SU-DHL-6 (cell line): ENCODE measurements at regions not wholly inside any gene's neighbourhood (a gene's known extent, or its start where the extent isn't known, plus 50 kb on each side); places are given as distances from the start of the nearest gene placed in this dataset.

ENCODE experiments used
- H2AFZ ChIP-seq: fragments of 200-600 bp; sonication (generic); 2 replicates; pipeline ENCODE4 v1.6.1; 2014; ENCODE audit warnings: low read depth, mild to moderate bottlenecking, moderate library complexity, mixed read lengths, antibody characterized with exemption, low read length; ENCODE audit not compliant: severe bottlenecking
- H3F3A ChIP-seq: fragments of 200-600 bp; shearing (Covaris generic); 2 replicates; pipeline ENCODE4 v1.6.0; 2016; ENCODE audit warnings: antibody characterized with exemption, mild to moderate bottlenecking; ENCODE audit not compliant: insufficient read depth
- H3K27ac ChIP-seq: fragments of 200-600 bp; sonication (generic); 2 replicates; pipeline ENCODE4 v1.5.1; 2016; ENCODE audit warnings: low read depth, mild to moderate bottlenecking, low read length, moderate library complexity, mixed read lengths
- H3K27me3 ChIP-seq: fragments of 200-600 bp; sonication (generic), shearing (Covaris generic); 2 replicates; pipeline ENCODE4 v1.6.0; 2014; ENCODE audit warnings: mild to moderate bottlenecking, low read length
- H3K36me3 ChIP-seq: fragments of 200-600 bp; sonication (generic); 2 replicates; pipeline ENCODE4 v1.6.1; 2014; ENCODE audit warnings: mild to moderate bottlenecking, low read length, mixed read lengths
- H3K4me2 ChIP-seq: fragments of 300-600, 200-600 bp; shearing (Covaris generic), sonication (generic); 2 replicates; pipeline ENCODE4 v1.6.0; 2014; ENCODE audit warnings: low read length, low read depth, mild to moderate bottlenecking; ENCODE audit not compliant: poor library complexity, severe bottlenecking
- H3K4me3 ChIP-seq: fragments of 200-600 bp; sonication (generic); 2 replicates; pipeline ENCODE4 v1.5.1; 2014; ENCODE audit warnings: antibody characterized with exemption, low read length, mild to moderate bottlenecking, mixed read lengths; ENCODE audit not compliant: insufficient read depth, poor library complexity, severe bottlenecking
- H3K79me2 ChIP-seq: fragments of 200-600 bp; sonication (generic); 2 replicates; pipeline ENCODE4 v1.6.1; 2014; ENCODE audit warnings: mild to moderate bottlenecking, low read length, moderate library complexity; ENCODE audit not compliant: insufficient read depth
- H3K9ac ChIP-seq: fragments of 200-600 bp; sonication (generic); 2 replicates; pipeline ENCODE4 v1.7.0; 2014; ENCODE audit warnings: mild to moderate bottlenecking, low read length
- H3K9me2 ChIP-seq: fragments of 200-600 bp; sonication (generic); replicated peaks from 2 replicates; pipeline ENCODE4 v1.6.1; 2014; ENCODE audit warnings: low read length; ENCODE audit not compliant: insufficient read depth
- H3K9me3 ChIP-seq: fragments of 200-600 bp; sonication (generic); 2 replicates; pipeline ENCODE4 v1.6.1; 2014; ENCODE audit warnings: low read length, mixed read lengths; ENCODE audit not compliant: insufficient read depth
- H4K20me1 ChIP-seq: fragments of 200-600 bp; sonication (generic); 2 replicates; pipeline ENCODE4 v1.6.1; 2014; ENCODE audit warnings: low read depth, mild to moderate bottlenecking, antibody characterized with exemption, low read length, moderate library complexity, mixed read lengths
- CTCF ChIP-seq: fragments of 200-600 bp; sonication (generic); IDR thresholded peaks from one replicate; pipeline ENCODE4 v1.5.1; 2017; ENCODE audit warnings: antibody characterized with exemption, mild to moderate bottlenecking, low read length, moderate library complexity; ENCODE audit not compliant: insufficient read depth, poor library complexity, severe bottlenecking
- EZH2phosphoT487 ChIP-seq: fragments of 200-600 bp; sonication (generic), shearing (Covaris generic); conservative IDR thresholded peaks from 2 replicates; pipeline ENCODE4 v1.6.1; 2018; ENCODE audit warnings: mild to moderate bottlenecking, antibody characterized with exemption, low read length, moderate library complexity, mixed read lengths

GRCh38 chr4:71148545-71148944 is 155.1 kb downstream of the DCK start:
- H3K79me2 ChIP-seq = no peaks in the 10 kb centered on the region
- no peak overlapping the region for H3K9ac ChIP-seq
- no peak overlapping the region for H3K4me3 ChIP-seq
- no peak overlapping the region for H3K27ac ChIP-seq
- no peaks in the 10 kb centered on the region for H3K27me3 ChIP-seq
- H4K20me1 ChIP-seq = no peaks in the 10 kb centered on the region
- no peak overlapping the region for H3K4me2 ChIP-seq
- H3K9me2 ChIP-seq = no peaks in the 10 kb centered on the region
- no peaks in the 10 kb centered on the region for H3K36me3 ChIP-seq
- no peak overlapping the region for H2AFZ ChIP-seq
- no peaks in the 10 kb centered on the region for H3F3A ChIP-seq
- no peak for TF ChIP-seq CTCF
- no peak for TF ChIP-seq EZH2phosphoT487
- no peaks in the 10 kb centered on the region for H3K9me3 ChIP-seq

GRCh38 chr4:71151054-71151453 is 157.6 kb downstream of the DCK start:
- H3K4me3 ChIP-seq = no peak overlapping the region
- H3K79me2 ChIP-seq = no peaks in the 10 kb centered on the region
- H3K27ac ChIP-seq = no peak overlapping the region
- no peaks in the 10 kb centered on the region for H3K9me2 ChIP-seq
- H2AFZ ChIP-seq = no peak overlapping the region
- no peaks in the 10 kb centered on the region for H3K27me3 ChIP-seq
- no peak overlapping the region for H3K4me2 ChIP-seq
- H3F3A ChIP-seq = no peaks in the 10 kb centered on the region
- H4K20me1 ChIP-seq = no peaks in the 10 kb centered on the region
- no peak overlapping the region for H3K9ac ChIP-seq
- H3K9me3 ChIP-seq = no peaks in the 10 kb centered on the region
- no peaks in the 10 kb centered on the region for H3K36me3 ChIP-seq
- TF ChIP-seq CTCF (no peak), EZH2phosphoT487 (no peak)

- no peak overlapping the region for H3K4me2 ChIP-seq
- no peaks in the 10 kb centered on the region for H3K36me3 ChIP-seq
- no peaks in the 10 kb centered on the region for H3K9me3 ChIP-seq
- H3F3A ChIP-seq = no peaks in the 10 kb centered on the region
- H3K27me3 ChIP-seq = no peaks in the 10 kb centered on the region
- no peaks in the 10 kb centered on the region for H3K9me2 ChIP-seq
- no peak overlapping the region for H3K4me3 ChIP-seq
- no peak overlapping the region for H3K27ac ChIP-seq
- H2AFZ ChIP-seq = no peak overlapping the region
- H3K79me2 ChIP-seq = no peaks in the 10 kb centered on the region
- H4K20me1 ChIP-seq = no peaks in the 10 kb centered on the region
- TF ChIP-seq CTCF = no peak
- no peak for TF ChIP-seq EZH2phosphoT487
- H3K9ac ChIP-seq = no peak overlapping the region
Measured at GRCh38 chr4:71156616-71157015, 163.2 kb downstream of the DCK start.

- H3K4me2 ChIP-seq = no peak overlapping the region
- no peaks in the 10 kb centered on the region for H3K9me3 ChIP-seq
- no peaks in the 10 kb centered on the region for H4K20me1 ChIP-seq
- H3K4me3 ChIP-seq = no peak overlapping the region
- no peaks in the 10 kb centered on the region for H3F3A ChIP-seq
- H3K9me2 ChIP-seq = no peaks in the 10 kb centered on the region
- H3K79me2 ChIP-seq = no peaks in the 10 kb centered on the region
- H2AFZ ChIP-seq = no peak overlapping the region
- no peak overlapping the region for H3K9ac ChIP-seq
- H3K27me3 ChIP-seq = no peaks in the 10 kb centered on the region
- H3K27ac ChIP-seq = no peak overlapping the region
- H3K36me3 ChIP-seq = no peaks in the 10 kb centered on the region
- TF ChIP-seq EZH2phosphoT487 = no peak
- TF ChIP-seq CTCF = no peak
Measured at GRCh38 chr4:71162386-71162785, 168.9 kb downstream of the DCK start.
